ENCODE measurements at regions not wholly inside any gene's neighbourhood (a gene's known extent, or its start where the extent isn't known, plus 50 kb on each side); places are given as distances from the start of the nearest gene placed in this dataset.
"Not testable (repeated sequence)": the region's sequence is repeated elsewhere in the genome, so short reads cannot be mapped to it uniquely, and the experiment has no call there.

DNA sequence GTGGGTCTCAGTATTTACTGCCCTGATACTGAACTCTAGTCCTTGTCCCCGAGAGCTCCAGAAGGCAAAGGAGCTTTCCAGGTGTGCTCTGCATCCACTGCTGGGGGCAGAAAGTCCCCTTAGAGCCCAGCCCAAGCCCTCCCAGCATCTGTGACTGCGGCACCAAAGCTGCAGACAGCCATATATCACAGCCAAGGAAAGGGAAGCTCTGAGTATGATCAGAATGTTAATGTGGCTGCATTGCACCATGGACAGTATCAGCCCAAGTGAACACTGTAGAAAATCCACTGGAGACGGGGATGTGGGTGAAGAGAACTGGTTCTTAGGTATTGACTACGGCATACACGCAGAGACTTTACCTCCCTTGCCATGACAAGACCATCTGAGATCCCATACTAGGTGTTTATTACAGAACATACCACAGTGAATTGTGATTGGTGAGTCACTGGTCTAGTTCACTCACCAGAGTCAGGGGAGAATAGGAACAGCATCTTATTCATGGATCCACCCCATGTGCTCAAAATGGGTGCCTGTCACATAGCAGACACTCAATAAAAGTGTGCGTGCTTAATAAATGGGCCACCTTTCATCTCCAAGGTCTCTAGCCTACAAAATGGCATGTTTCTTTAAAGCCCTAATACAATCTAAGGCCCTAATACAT is 170.3 kb downstream of the HHIPL2 start:
- CTCF ChIA-PET: no interaction called here
- no peak for DNase-seq
- Mint-ChIP-seq H3K27me3 (ENCODE audit: low read depth) (no peaks in the 10 kb centered on the region), H3K4me3 (no peak overlapping the region), H3K27ac (no peak overlapping the region), H3K36me3 (ENCODE audit: low read depth) (no peaks in the 10 kb centered on the region), H3K4me1 (ENCODE audit: low read depth) (peaks cover 11% of the 10 kb centered on the region), H3K9me3 (peaks cover 15% of the 10 kb centered on the region)
- intact Hi-C loops (cut with micrococcal nuclease): no loop called here

GRCh38 chr1:222376791-222377190 is 171.1 kb downstream of the HHIPL2 start:
- peaks cover 15% of the 10 kb centered on the region for H3K9me3 Mint-ChIP-seq
- intact Hi-C loops (cut with micrococcal nuclease); H3K27ac Mint-ChIP-seq; H3K27me3 Mint-ChIP-seq (ENCODE audit: low read depth); H3K36me3 Mint-ChIP-seq (ENCODE audit: low read depth); DNase-seq; H3K4me3 Mint-ChIP-seq: not testable (repeated sequence)
- CTCF ChIA-PET: interaction anchor here (0.6 kb wide), 1 partner anchor 10 kb away, joined by 3 read pairs; no protein-coding TSS in a partner anchor
- peaks cover 11% of the 10 kb centered on the region for H3K4me1 Mint-ChIP-seq (ENCODE audit: low read depth)

GRCh38 chr1:222375701-222376100 is 172.2 kb downstream of the HHIPL2 start:
- CTCF ChIA-PET: no interaction called here
- Mint-ChIP-seq H3K9me3 (peaks cover 12% of the 10 kb centered on the region), H3K36me3 (ENCODE audit: low read depth) (no peaks in the 10 kb centered on the region), H3K4me1 (ENCODE audit: low read depth) (peaks cover 11% of the 10 kb centered on the region), H3K27me3 (ENCODE audit: low read depth) (no peaks in the 10 kb centered on the region), H3K27ac (no peak overlapping the region), H3K4me3 (no peak overlapping the region)
- no peak for DNase-seq
- intact Hi-C loops (cut with micrococcal nuclease): no loop called here

DNA sequence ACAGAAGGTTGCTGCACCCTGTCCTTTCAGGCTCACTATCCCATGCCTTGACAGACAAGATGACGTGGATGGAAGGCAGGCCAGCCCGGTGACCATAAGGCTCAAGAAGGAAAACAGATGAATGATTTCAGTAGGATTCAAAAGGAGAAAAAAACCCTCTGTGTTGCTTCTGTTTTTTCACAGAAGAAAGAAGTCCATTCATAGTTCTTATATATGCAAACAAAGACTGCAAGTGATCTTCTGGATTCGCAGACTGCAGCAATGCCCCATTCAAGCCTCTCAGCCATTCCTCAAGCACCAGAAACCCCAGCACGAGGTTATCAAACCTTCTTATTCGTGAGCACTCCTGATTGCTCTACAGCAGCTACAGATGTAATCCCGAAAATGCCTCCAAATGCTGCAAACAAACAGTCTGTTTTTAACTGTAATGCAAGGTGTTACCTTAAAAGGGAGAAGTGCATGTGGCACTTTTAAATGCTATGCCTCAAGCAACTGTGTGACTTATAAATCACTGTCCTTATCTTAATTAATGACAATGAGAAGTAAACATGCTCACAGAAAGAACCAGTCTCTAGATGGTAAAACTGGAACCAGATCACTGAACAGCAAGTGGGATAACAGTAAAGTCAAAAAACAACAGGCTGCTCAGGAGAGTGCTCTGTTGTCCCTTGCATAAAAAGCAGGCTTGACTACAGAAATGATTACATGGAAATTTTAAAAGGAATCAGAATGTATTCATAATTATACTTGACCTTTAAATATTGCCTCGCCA is 173.9 kb downstream of the HHIPL2 start:
- DNase-seq: no peak
- CTCF ChIA-PET: no interaction called here
- Mint-ChIP-seq H3K9me3 (no peaks in the 10 kb centered on the region), H3K36me3 (ENCODE audit: low read depth) (no peaks in the 10 kb centered on the region), H3K27ac (no peak overlapping the region), H3K4me3 (no peak overlapping the region), H3K27me3 (ENCODE audit: low read depth) (no peaks in the 10 kb centered on the region), H3K4me1 (ENCODE audit: low read depth) (peaks cover 11% of the 10 kb centered on the region)
- intact Hi-C loops (cut with micrococcal nuclease): no loop called here

DNA sequence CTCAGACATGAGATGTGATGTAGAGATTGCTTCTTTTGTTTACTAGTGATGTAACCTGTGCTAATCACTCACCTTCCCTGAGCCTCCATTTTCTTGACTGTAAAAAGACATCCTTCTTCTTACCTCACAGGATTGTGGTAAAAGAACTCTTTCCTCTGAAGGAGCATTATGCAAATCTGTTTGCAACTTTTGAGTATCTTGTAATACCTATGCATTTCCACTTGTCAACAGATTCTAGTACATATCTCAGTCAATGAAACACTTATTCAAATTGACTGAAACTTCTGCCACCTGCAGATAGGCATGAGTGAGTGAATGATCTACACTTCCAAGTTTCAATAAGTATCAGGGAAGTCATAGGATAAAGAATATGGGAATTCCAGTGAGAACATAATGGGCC is 174.7 kb downstream of the HHIPL2 start:
- no peak overlapping the region for H3K27ac Mint-ChIP-seq
- H3K9me3 Mint-ChIP-seq: no peaks in the 10 kb centered on the region
- H3K36me3 Mint-ChIP-seq (ENCODE audit: low read depth): no peaks in the 10 kb centered on the region
- H3K4me1 Mint-ChIP-seq (ENCODE audit: low read depth): peaks cover 11% of the 10 kb centered on the region
- CTCF ChIA-PET: interaction anchor here (0.6 kb wide), 1 partner anchor 26 kb away, joined by 3 read pairs; no protein-coding TSS in a partner anchor
- H3K4me3 Mint-ChIP-seq: no peak overlapping the region
- intact Hi-C loops (cut with micrococcal nuclease): no loop called here
- no peak for DNase-seq
- H3K27me3 Mint-ChIP-seq (ENCODE audit: low read depth): no peaks in the 10 kb centered on the region

DNA sequence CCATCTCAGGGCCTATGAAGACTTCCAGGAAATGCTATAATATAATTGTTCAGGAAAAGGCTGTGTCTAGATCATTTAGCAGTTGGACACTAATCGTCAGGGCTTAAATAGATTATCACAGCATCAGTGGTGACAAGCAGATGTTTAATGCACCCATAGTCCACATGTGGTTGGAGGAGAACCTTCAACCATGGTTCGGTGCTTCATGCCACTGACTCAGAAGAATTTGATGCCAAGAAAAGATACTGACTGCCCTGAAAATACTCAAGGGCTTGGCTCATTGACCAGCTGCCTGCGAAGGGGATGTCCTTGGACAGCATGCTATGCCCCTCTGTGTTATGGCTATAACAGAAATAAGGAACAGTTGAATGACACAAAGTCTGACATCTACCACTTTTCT is 175.7 kb downstream of the HHIPL2 start:
- no peak overlapping the region for H3K4me3 Mint-ChIP-seq
- CTCF ChIA-PET: interaction anchor here (1.7 kb wide), 1 partner anchor 83 kb away, joined by 5 read pairs; no protein-coding TSS in a partner anchor
- H3K27me3 Mint-ChIP-seq (ENCODE audit: low read depth): no peaks in the 10 kb centered on the region
- no peak for DNase-seq
- intact Hi-C loops (cut with micrococcal nuclease): no loop called here
- H3K4me1 Mint-ChIP-seq (ENCODE audit: low read depth): peaks cover 11% of the 10 kb centered on the region
- no peaks in the 10 kb centered on the region for H3K9me3 Mint-ChIP-seq
- no peaks in the 10 kb centered on the region for H3K36me3 Mint-ChIP-seq (ENCODE audit: low read depth)
- H3K27ac Mint-ChIP-seq: no peak overlapping the region

- H3K4me3 Mint-ChIP-seq: no peak overlapping the region
- no peak overlapping the region for H3K27ac Mint-ChIP-seq
- H3K4me1 Mint-ChIP-seq (ENCODE audit: low read depth): peaks cover 11% of the 10 kb centered on the region
- H3K9me3 Mint-ChIP-seq: no peaks in the 10 kb centered on the region
- no peaks in the 10 kb centered on the region for H3K36me3 Mint-ChIP-seq (ENCODE audit: low read depth)
- intact Hi-C loops (cut with micrococcal nuclease): no loop called here
- CTCF ChIA-PET: interaction anchor here (0.7 to 1.7 kb wide), 2 partner anchors 84 to 1095 kb away, joined by 3 to 5 read pairs; no protein-coding TSS in a partner anchor
- no peak for DNase-seq
- no peaks in the 10 kb centered on the region for H3K27me3 Mint-ChIP-seq (ENCODE audit: low read depth)
These were observed 176.8 kb downstream of the HHIPL2 start for GRCh38 chr1:222370913-222371675.

DNA sequence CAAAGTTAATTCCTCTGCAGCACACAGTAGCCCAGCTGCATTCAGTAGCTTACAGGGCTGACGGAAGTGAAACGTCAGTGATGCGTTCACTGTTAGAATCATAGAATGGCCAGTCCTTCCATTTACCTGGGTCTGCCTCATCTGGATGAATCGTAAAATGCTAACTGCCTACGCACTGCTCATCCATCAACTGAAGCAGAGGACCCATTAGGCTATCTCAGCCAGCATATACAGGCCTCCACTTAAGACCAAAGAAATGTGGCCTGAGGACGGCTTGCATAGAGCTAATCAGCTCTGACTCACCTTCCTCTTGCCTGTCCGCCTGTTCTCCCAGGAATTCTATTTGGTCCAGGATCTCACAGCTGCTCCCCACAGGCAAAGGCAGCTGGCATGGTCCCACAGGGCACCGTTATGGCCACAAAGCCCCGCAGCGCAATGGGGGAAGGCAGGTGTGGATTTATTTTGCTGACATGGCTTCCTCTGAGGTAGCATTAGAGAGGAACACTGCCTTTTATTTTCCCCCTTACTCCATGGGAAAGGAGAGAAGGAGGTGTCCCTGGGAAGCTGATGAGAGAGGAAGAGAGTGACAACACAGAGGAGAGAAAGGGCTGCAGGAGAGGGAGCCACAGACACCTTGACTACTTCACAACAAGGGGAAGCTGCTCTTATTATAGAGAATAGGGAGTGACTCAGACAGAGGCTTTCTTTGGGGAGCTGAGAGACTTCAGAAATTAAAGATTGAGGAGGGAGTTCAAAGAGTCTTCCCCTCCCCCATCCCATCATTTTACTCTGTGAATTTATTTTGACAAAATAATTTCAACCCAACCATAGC is 177.6 kb downstream of the HHIPL2 start:
- no peak overlapping the region for H3K4me3 Mint-ChIP-seq
- DNase-seq: no peak
- CTCF ChIA-PET: no interaction called here
- peaks cover 11% of the 10 kb centered on the region for H3K4me1 Mint-ChIP-seq (ENCODE audit: low read depth)
- H3K36me3 Mint-ChIP-seq (ENCODE audit: low read depth): no peaks in the 10 kb centered on the region
- no peaks in the 10 kb centered on the region for H3K9me3 Mint-ChIP-seq
- H3K27ac Mint-ChIP-seq: no peak overlapping the region
- intact Hi-C loops (cut with micrococcal nuclease): no loop called here
- H3K27me3 Mint-ChIP-seq (ENCODE audit: low read depth): no peaks in the 10 kb centered on the region

DNA sequence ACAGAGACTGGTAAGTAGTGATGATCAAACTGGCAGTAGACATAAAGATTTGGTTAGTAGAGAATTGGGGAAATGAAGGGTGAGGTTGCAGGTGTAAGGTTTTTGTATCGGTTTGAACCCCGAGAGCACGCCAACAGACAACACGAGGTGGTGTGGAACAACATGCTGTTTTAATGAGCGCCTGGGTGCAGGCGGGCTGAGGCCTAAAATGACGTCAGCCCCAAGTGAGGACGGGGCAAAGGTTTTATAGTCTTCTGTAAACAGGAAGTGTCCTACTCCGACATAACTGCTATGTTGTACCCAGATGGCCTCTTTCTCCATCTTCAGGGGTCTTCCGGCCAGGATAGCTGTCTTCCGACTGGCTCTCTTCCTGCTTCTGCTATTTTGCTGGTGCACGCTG is 178.8 kb downstream of the HHIPL2 start:
- Mint-ChIP-seq H3K9me3 (no peaks in the 10 kb centered on the region), H3K27ac (no peak overlapping the region), H3K36me3 (ENCODE audit: low read depth) (no peaks in the 10 kb centered on the region), H3K27me3 (ENCODE audit: low read depth) (no peaks in the 10 kb centered on the region), H3K4me1 (ENCODE audit: low read depth) (peaks cover 10% of the 10 kb centered on the region), H3K4me3 (no peak overlapping the region)
- intact Hi-C loops (cut with micrococcal nuclease): no loop called here
- DNase-seq: no peak
- CTCF ChIA-PET: interaction anchor here (0.6 kb wide), 1 partner anchor 45 kb away, joined by 3 read pairs; no protein-coding TSS in a partner anchor

DNA sequence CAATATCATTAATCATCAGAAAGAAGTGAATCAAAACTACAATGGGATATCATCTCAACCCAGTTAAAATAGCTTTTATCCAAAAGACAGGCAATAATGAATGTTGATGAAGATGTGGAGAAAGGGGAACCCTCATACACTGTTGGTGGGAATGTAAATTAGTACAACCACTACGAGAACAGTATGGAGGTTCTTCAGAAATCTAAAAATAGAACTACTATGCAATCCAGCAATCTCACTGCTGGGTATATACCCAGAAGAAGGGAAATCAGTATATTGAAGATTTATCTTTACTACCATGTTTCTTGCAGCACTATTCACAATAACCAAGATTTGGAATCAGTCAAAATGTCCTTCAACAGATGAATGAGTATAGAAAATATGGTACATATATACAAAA is 189.8 kb downstream of the HHIPL2 start:
- CTCF ChIA-PET: no interaction called here

GRCh38 chr1:222357252-222357651 is 190.7 kb downstream of the HHIPL2 start:
- Mint-ChIP-seq H3K4me3 (no peak overlapping the region), H3K9me3 (peaks cover 10% of the 10 kb centered on the region)
- no peak for DNase-seq

More for the DNA sequence above, 189.8 kb downstream of the HHIPL2 start:
- H3K4me1 Mint-ChIP-seq (ENCODE audit: low read depth): no peaks in the 10 kb centered on the region
- intact Hi-C loops (cut with micrococcal nuclease): no loop called here
- H3K36me3 Mint-ChIP-seq (ENCODE audit: low read depth): peaks cover 1% of the 10 kb centered on the region
- H3K27me3 Mint-ChIP-seq (ENCODE audit: low read depth): no peaks in the 10 kb centered on the region
- no peak for DNase-seq
- no peak overlapping the region for H3K27ac Mint-ChIP-seq
- H3K9me3 Mint-ChIP-seq: peaks cover 10% of the 10 kb centered on the region
- no peak overlapping the region for H3K4me3 Mint-ChIP-seq

DNA sequence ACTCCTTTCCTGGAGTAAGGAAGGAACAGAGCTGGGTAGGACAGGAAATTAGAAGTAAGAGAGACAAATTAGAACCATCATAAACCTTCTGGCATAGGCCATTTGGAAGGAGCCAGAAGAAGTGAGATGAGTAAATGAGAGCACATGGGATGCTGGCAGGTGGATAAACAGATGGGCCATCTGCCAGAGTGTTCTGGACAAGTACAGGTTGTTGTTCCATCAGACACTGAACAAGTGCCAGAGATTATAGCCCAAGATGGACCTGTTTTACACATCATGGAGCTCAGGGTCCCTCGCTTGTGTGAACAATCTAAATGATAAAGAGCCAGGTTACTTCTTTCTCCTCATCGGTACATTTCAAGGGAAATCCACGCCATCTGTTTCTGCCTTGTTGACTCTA is 200.3 kb downstream of the HHIPL2 start:
- Mint-ChIP-seq H3K4me1 (ENCODE audit: low read depth) (no peaks in the 10 kb centered on the region), H3K4me3 (no peak overlapping the region), H3K27ac (no peak overlapping the region), H3K27me3 (ENCODE audit: low read depth) (no peaks in the 10 kb centered on the region), H3K36me3 (ENCODE audit: low read depth) (no peaks in the 10 kb centered on the region), H3K9me3 (peaks cover 1% of the 10 kb centered on the region)
- no peak for DNase-seq
- CTCF ChIA-PET: no interaction called here
- intact Hi-C loops (cut with micrococcal nuclease): no loop called here

More at GRCh38 chr1:222357252-222357651, 190.7 kb downstream of the HHIPL2 start:
- intact Hi-C loops (cut with micrococcal nuclease): no loop called here
- Mint-ChIP-seq H3K27ac (no peak overlapping the region), H3K36me3 (ENCODE audit: low read depth) (peaks cover 1% of the 10 kb centered on the region), H3K27me3 (ENCODE audit: low read depth) (no peaks in the 10 kb centered on the region), H3K4me1 (ENCODE audit: low read depth) (no peaks in the 10 kb centered on the region)
- CTCF ChIA-PET: no interaction called here
